ENCODE measurements at regions not wholly inside any gene's neighbourhood (a gene's known extent, or its start where the extent isn't known, plus 50 kb on each side); places are given as distances from the start of the nearest gene placed in this dataset.

GRCh38 chr7:42605406-42606192 is 306.3 kb downstream of the C7orf25 start:
- CTCF ChIA-PET = no interaction called here
- DNase-seq (ENCODE audit: low read depth, low spot score) = no peak

GRCh38 chr7:42603496-42603895 is 308.4 kb downstream of the C7orf25 start:
- H3K9me3 ChIP-seq (ENCODE audit: control insufficient read depth, insufficient read depth, low read length) = no peaks in the 10 kb centered on the region
- TF ChIP-seq CTCF (IDR thresholded peaks at IDR 0.05; ENCODE audit: low read depth, low read length) = no peak
- POLR2A ChIA-PET = no interaction called here
- no peaks in the 10 kb centered on the region for H3K27me3 ChIP-seq (ENCODE audit: control insufficient read depth, insufficient read depth, low read length)
- H3K27ac ChIP-seq (ENCODE audit: low read depth, low read length) = no peak overlapping the region
- CTCF ChIA-PET = interaction anchor here (0.6 kb wide), 1 partner anchor 626 kb away, joined by 4 read pairs; no protein-coding TSS in a partner anchor
- H3K4me3 ChIP-seq (ENCODE audit: low read depth, low read length) = no peak overlapping the region
- DNase-seq (ENCODE audit: low read depth, low spot score) = no peak

More at GRCh38 chr7:42605406-42606192, 306.3 kb downstream of the C7orf25 start:
- no peaks in the 10 kb centered on the region for H3K9me3 ChIP-seq (ENCODE audit: control insufficient read depth, insufficient read depth, low read length)
- TF ChIP-seq CTCF (IDR thresholded peaks at IDR 0.05; ENCODE audit: low read depth, low read length) = no peak
- H3K4me3 ChIP-seq (ENCODE audit: low read depth, low read length) = no peak overlapping the region
- POLR2A ChIA-PET = no interaction called here
- no peak overlapping the region for H3K27ac ChIP-seq (ENCODE audit: low read depth, low read length)
- no peaks in the 10 kb centered on the region for H3K27me3 ChIP-seq (ENCODE audit: control insufficient read depth, insufficient read depth, low read length)

- Histone ChIP-seq H3K27me3 (ENCODE audit: control insufficient read depth, insufficient read depth, low read length) (no peaks in the 10 kb centered on the region), H3K27ac (ENCODE audit: low read depth, low read length) (no peak overlapping the region), H3K4me3 (ENCODE audit: low read depth, low read length) (no peak overlapping the region), H3K9me3 (ENCODE audit: control insufficient read depth, insufficient read depth, low read length) (no peaks in the 10 kb centered on the region)
- DNase-seq (ENCODE audit: low read depth, low spot score) = no peak
- TF ChIP-seq CTCF (IDR thresholded peaks at IDR 0.05; ENCODE audit: low read depth, low read length) = no peak
- POLR2A ChIA-PET = no interaction called here
- CTCF ChIA-PET = no interaction called here
Measured at GRCh38 chr7:42597300-42597699, 314.6 kb downstream of the C7orf25 start.

- no peak for TF ChIP-seq CTCF (IDR thresholded peaks at IDR 0.05; ENCODE audit: low read depth, low read length)
- H3K27ac ChIP-seq (ENCODE audit: low read depth, low read length) = no peak overlapping the region
- ChIA-PET CTCF (no interaction called here), POLR2A (no interaction called here)
- no peak overlapping the region for H3K4me3 ChIP-seq (ENCODE audit: low read depth, low read length)
- no peaks in the 10 kb centered on the region for H3K9me3 ChIP-seq (ENCODE audit: control insufficient read depth, insufficient read depth, low read length)
- no peaks in the 10 kb centered on the region for H3K27me3 ChIP-seq (ENCODE audit: control insufficient read depth, insufficient read depth, low read length)
- no peak for DNase-seq (ENCODE audit: low read depth, low spot score)
Measured at GRCh38 chr7:42596737-42597136, 315.1 kb downstream of the C7orf25 start.

GRCh38 chr7:42593860-42594259 is 318.0 kb downstream of the C7orf25 start:
- POLR2A ChIA-PET = no interaction called here

More at GRCh38 chr7:42593860-42594259, 318.0 kb downstream of the C7orf25 start:
- Histone ChIP-seq H3K4me3 (ENCODE audit: low read depth, low read length) (no peak overlapping the region), H3K27me3 (ENCODE audit: control insufficient read depth, insufficient read depth, low read length) (no peaks in the 10 kb centered on the region), H3K9me3 (ENCODE audit: control insufficient read depth, insufficient read depth, low read length) (no peaks in the 10 kb centered on the region), H3K27ac (ENCODE audit: low read depth, low read length) (no peak overlapping the region)
- no peak for DNase-seq (ENCODE audit: low read depth, low spot score)
- CTCF ChIA-PET = no interaction called here
- no peak for TF ChIP-seq CTCF (IDR thresholded peaks at IDR 0.05; ENCODE audit: low read depth, low read length)
